ENCODE measurements at regions not wholly inside any gene's neighbourhood (a gene's known extent, or its start where the extent isn't known, plus 50 kb on each side); places are given as distances from the start of the nearest gene placed in this dataset.

GRCh38 chr13:50370303-50370950 is 355.2 kb downstream of the KCNRG start:
- Histone ChIP-seq H3K4me3 (no peak overlapping the region), H3K27me3 (no peaks in the 10 kb centered on the region), H3K27ac (no peak overlapping the region), H3K9me3 (no peaks in the 10 kb centered on the region), H3K36me3 (no peaks in the 10 kb centered on the region), H3K4me1 (peaks cover 0 to 13% (median 0%) of the 10 kb centered on the region in 12 donors)
- DNase-seq (no peak), ATAC-seq (no peak)
- intact Hi-C loops (cut with DNase I) = loop anchor here in 3 of 10 donors (10.0 kb wide), 2 partner anchors 154 to 434 kb away; no protein-coding TSS in a partner anchor
- WGBS, 4 donors = 81 to 88% (median 82%) methylated on average over 5 of the region's 5 CpGs
- no peak for TF ChIP-seq POLR2A (IDR thresholded peaks at IDR 0.05)
- TF ChIP-seq CTCF (IDR thresholded peaks at IDR 0.05) = no peak

GRCh38 chr13:50374517-50374916 is 359.3 kb downstream of the KCNRG start:
- intact Hi-C loops (cut with DNase I) = loop anchor here in 3 of 10 donors (10.0 kb wide), 2 partner anchors 150 to 430 kb away; no protein-coding TSS in a partner anchor
- WGBS, 4 donors = 91 to 96% (median 93%) methylated on average over 6 of the region's 6 CpGs
- Histone ChIP-seq H3K27ac (no peak overlapping the region), H3K9me3 (no peaks in the 10 kb centered on the region), H3K4me3 (no peak overlapping the region), H3K36me3 (no peaks in the 10 kb centered on the region), H3K4me1 (no peaks in the 10 kb centered on the region), H3K27me3 (no peaks in the 10 kb centered on the region)
- DNase-seq = no peak
- TF ChIP-seq POLR2A (IDR thresholded peaks at IDR 0.05) = no peak
- TF ChIP-seq CTCF (IDR thresholded peaks at IDR 0.05) = no peak
- ATAC-seq = no peak

- Histone ChIP-seq H3K36me3 (no peaks in the 10 kb centered on the region), H3K27ac (no peak overlapping the region), H3K4me1 (no peaks in the 10 kb centered on the region), H3K27me3 (no peaks in the 10 kb centered on the region), H3K9me3 (peaks cover 0 to 11% (median 0%) of the 10 kb centered on the region in 12 donors), H3K4me3 (no peak overlapping the region)
- DNase-seq (no peak), ATAC-seq (no peak)
- WGBS, 4 donors = 43 to 67% (median 62%) methylated on average over 4 of the region's 4 CpGs
- TF ChIP-seq POLR2A (IDR thresholded peaks at IDR 0.05) (no peak), CTCF (IDR thresholded peaks at IDR 0.05) (no peak)
- intact Hi-C loops (cut with DNase I) = loop anchor here in 6 of 10 donors (2.0 to 10.0 kb wide), 4 partner anchors 149 to 429 kb away; no protein-coding TSS in a partner anchor
These were observed 360.5 kb downstream of the KCNRG start for GRCh38 chr13:50375792-50376191.

- TF ChIP-seq CTCF (IDR thresholded peaks at IDR 0.05) (peak in 8 of 12 donors; percentile 24 to 51 (median 33)), POLR2A (IDR thresholded peaks at IDR 0.05) (no peak)
- no peaks in the 10 kb centered on the region for H3K27me3 ChIP-seq
- intact Hi-C loops (cut with DNase I) = loop anchor here in 6 of 10 donors (2.0 to 10.0 kb wide), 4 partner anchors 148 to 428 kb away; no protein-coding TSS in a partner anchor
- no peaks in the 10 kb centered on the region for H3K4me1 ChIP-seq
- WGBS, 4 donors = 61 to 74% (median 70%) methylated on average over 1 of the region's 1 CpG
- H3K9me3 ChIP-seq = peaks cover 0 to 22% (median 0%) of the 10 kb centered on the region in 12 donors
- no peak overlapping the region for H3K4me3 ChIP-seq
- H3K36me3 ChIP-seq = no peaks in the 10 kb centered on the region
- peak in 2 of 4 donors; percentile 53 to 70 for ATAC-seq
- peak in 1 of 5 donors; percentile 30 for DNase-seq
- H3K27ac ChIP-seq = no peak overlapping the region
These were observed 361.8 kb downstream of the KCNRG start for GRCh38 chr13:50376895-50377575.

Data from heart left ventricle (tissue), 16 donors.